ENCODE measurements at regions not wholly inside any gene's neighbourhood (a gene's known extent, or its start where the extent isn't known, plus 50 kb on each side); places are given as distances from the start of the nearest gene placed in this dataset.
"Not testable (repeated sequence)": the region's sequence is repeated elsewhere in the genome, so short reads cannot be mapped to it uniquely, and the experiment has no call there.

GRCh38 chr10:52368725-52369124, 54.6 kb downstream of the DKK1 start:
- Histone ChIP-seq H3K27ac (ENCODE audit: low read depth, low read length) (no peak overlapping the region), H3K4me3 (ENCODE audit: low read length) (no peak overlapping the region), H3K4me1 (ENCODE audit: insufficient read depth, low read length) (no peaks in the 10 kb centered on the region), H3K9ac (ENCODE audit: low read depth, low read length) (no peak overlapping the region), H3K36me3 (ENCODE audit: insufficient read depth, low read length) (no peaks in the 10 kb centered on the region), H3K9me3 (ENCODE audit: insufficient read depth, low read depth, low read length) (peaks cover 8% of the 10 kb centered on the region), H3K27me3 (ENCODE audit: insufficient read depth, low read length) (no peaks in the 10 kb centered on the region)
- WGBS = 89% methylated on average over 1 of the region's 1 CpG

GRCh38 chr10:52374207-52374606, 60.1 kb downstream of the DKK1 start:
- WGBS = 91% methylated on average over 2 of the region's 2 CpGs
- not testable (repeated sequence) for H3K4me3 ChIP-seq (ENCODE audit: low read length); H3K9me3 ChIP-seq (ENCODE audit: insufficient read depth, low read depth, low read length)

GRCh38 chr10:52376694-52377354, 62.7 kb downstream of the DKK1 start:
- H3K9me3 ChIP-seq (ENCODE audit: insufficient read depth, low read depth, low read length) = no peaks in the 10 kb centered on the region
- H3K4me3 ChIP-seq (ENCODE audit: low read length) = no peak overlapping the region
- H3K9ac ChIP-seq (ENCODE audit: low read depth, low read length) = no peak overlapping the region
- H3K36me3 ChIP-seq (ENCODE audit: insufficient read depth, low read length) = no peaks in the 10 kb centered on the region
- 64% methylated on average over 2 of the region's 2 CpGs for WGBS
- peaks cover 10% of the 10 kb centered on the region; the same call in 1 of the 2 replicates for H3K4me1 ChIP-seq (ENCODE audit: insufficient read depth, low read length)
- H3K27me3 ChIP-seq (ENCODE audit: insufficient read depth, low read length) = peaks cover 7% of the 10 kb centered on the region
- H3K27ac ChIP-seq (ENCODE audit: low read depth, low read length) = no peak overlapping the region

More at GRCh38 chr10:52374207-52374606, 60.1 kb downstream of the DKK1 start:
- H3K27ac ChIP-seq (ENCODE audit: low read depth, low read length); H3K27me3 ChIP-seq (ENCODE audit: insufficient read depth, low read length); H3K9ac ChIP-seq (ENCODE audit: low read depth, low read length); H3K4me1 ChIP-seq (ENCODE audit: insufficient read depth, low read length); H3K36me3 ChIP-seq (ENCODE audit: insufficient read depth, low read length): not testable (repeated sequence)

- no peak overlapping the region for H3K4me3 ChIP-seq (ENCODE audit: low read length)
- no peak overlapping the region for H3K9ac ChIP-seq (ENCODE audit: low read depth, low read length)
- WGBS = 41% methylated on average over 2 of the region's 3 CpGs
- H3K9me3 ChIP-seq (ENCODE audit: insufficient read depth, low read depth, low read length) = no peaks in the 10 kb centered on the region
- H3K4me1 ChIP-seq (ENCODE audit: insufficient read depth, low read length) = peaks cover 10% of the 10 kb centered on the region; the same call in 1 of the 2 replicates
- peaks cover 7% of the 10 kb centered on the region for H3K27me3 ChIP-seq (ENCODE audit: insufficient read depth, low read length)
- H3K36me3 ChIP-seq (ENCODE audit: insufficient read depth, low read length) = no peaks in the 10 kb centered on the region
- no peak overlapping the region for H3K27ac ChIP-seq (ENCODE audit: low read depth, low read length)
These were observed 64.0 kb downstream of the DKK1 start for GRCh38 chr10:52378124-52378523.

- Histone ChIP-seq H3K4me3 (ENCODE audit: low read length) (no peak overlapping the region), H3K27ac (ENCODE audit: low read depth, low read length) (no peak overlapping the region), H3K36me3 (ENCODE audit: insufficient read depth, low read length) (no peaks in the 10 kb centered on the region), H3K9ac (ENCODE audit: low read depth, low read length) (no peak overlapping the region), H3K27me3 (ENCODE audit: insufficient read depth, low read length) (peaks cover 7% of the 10 kb centered on the region), H3K9me3 (ENCODE audit: insufficient read depth, low read depth, low read length) (no peaks in the 10 kb centered on the region), H3K4me1 (ENCODE audit: insufficient read depth, low read length) (peaks cover 10% of the 10 kb centered on the region; the same call in 1 of the 2 replicates)
- WGBS = no CpG with 5 or more reads among the region's 3 CpGs
These were observed 65.2 kb downstream of the DKK1 start for GRCh38 chr10:52379287-52379686.

- 95% methylated on average over 1 of the region's 1 CpG for WGBS
- H3K4me3 ChIP-seq (ENCODE audit: low read length) = no peak overlapping the region
- H3K27me3 ChIP-seq (ENCODE audit: insufficient read depth, low read length) = peaks cover 7% of the 10 kb centered on the region
- H3K9ac ChIP-seq (ENCODE audit: low read depth, low read length) = no peak overlapping the region
- peaks cover under 1% of the 10 kb centered on the region; the same call in 1 of the 2 replicates for H3K4me1 ChIP-seq (ENCODE audit: insufficient read depth, low read length)
- H3K36me3 ChIP-seq (ENCODE audit: insufficient read depth, low read length) = no peaks in the 10 kb centered on the region
- no peak overlapping the region for H3K27ac ChIP-seq (ENCODE audit: low read depth, low read length)
- no peaks in the 10 kb centered on the region for H3K9me3 ChIP-seq (ENCODE audit: insufficient read depth, low read depth, low read length)
These were observed 69.0 kb downstream of the DKK1 start for GRCh38 chr10:52383088-52383487.

- Histone ChIP-seq H3K27ac (ENCODE audit: low read depth, low read length) (no peak overlapping the region), H3K27me3 (ENCODE audit: insufficient read depth, low read length) (no peaks in the 10 kb centered on the region), H3K4me1 (ENCODE audit: insufficient read depth, low read length) (no peaks in the 10 kb centered on the region), H3K9me3 (ENCODE audit: insufficient read depth, low read depth, low read length) (no peaks in the 10 kb centered on the region), H3K9ac (ENCODE audit: low read depth, low read length) (no peak overlapping the region), H3K4me3 (ENCODE audit: low read length) (no peak overlapping the region), H3K36me3 (ENCODE audit: insufficient read depth, low read length) (no peaks in the 10 kb centered on the region)
- WGBS = 44% methylated on average over 2 of the region's 2 CpGs
These were observed 73.7 kb downstream of the DKK1 start for GRCh38 chr10:52387744-52388143.

- H3K36me3 ChIP-seq (ENCODE audit: insufficient read depth, low read length) = no peaks in the 10 kb centered on the region
- WGBS = 93% methylated on average over 2 of the region's 2 CpGs
- H3K9ac ChIP-seq (ENCODE audit: low read depth, low read length) = no peak overlapping the region
- H3K4me1 ChIP-seq (ENCODE audit: insufficient read depth, low read length) = no peaks in the 10 kb centered on the region
- no peak overlapping the region for H3K4me3 ChIP-seq (ENCODE audit: low read length)
- H3K27me3 ChIP-seq (ENCODE audit: insufficient read depth, low read length) = no peaks in the 10 kb centered on the region
- no peaks in the 10 kb centered on the region for H3K9me3 ChIP-seq (ENCODE audit: insufficient read depth, low read depth, low read length)
- no peak overlapping the region for H3K27ac ChIP-seq (ENCODE audit: low read depth, low read length)
These were observed 76.3 kb downstream of the DKK1 start for GRCh38 chr10:52390388-52390787.

GRCh38 chr10:52391927-52392602, 78.0 kb downstream of the DKK1 start:
- no peaks in the 10 kb centered on the region for H3K9me3 ChIP-seq (ENCODE audit: insufficient read depth, low read depth, low read length)
- no peak overlapping the region for H3K9ac ChIP-seq (ENCODE audit: low read depth, low read length)
- H3K4me3 ChIP-seq (ENCODE audit: low read length) = no peak overlapping the region
- H3K4me1 ChIP-seq (ENCODE audit: insufficient read depth, low read length) = no peaks in the 10 kb centered on the region
- no peaks in the 10 kb centered on the region for H3K36me3 ChIP-seq (ENCODE audit: insufficient read depth, low read length)
- H3K27ac ChIP-seq (ENCODE audit: low read depth, low read length) = no peak overlapping the region
- 92% methylated on average over 7 of the region's 7 CpGs for WGBS
- H3K27me3 ChIP-seq (ENCODE audit: insufficient read depth, low read length) = no peaks in the 10 kb centered on the region

GRCh38 chr10:52394246-52394645, 80.2 kb downstream of the DKK1 start:
- WGBS = 93% methylated on average over 1 of the region's 1 CpG
- Histone ChIP-seq H3K36me3 (ENCODE audit: insufficient read depth, low read length) (no peaks in the 10 kb centered on the region), H3K27me3 (ENCODE audit: insufficient read depth, low read length) (no peaks in the 10 kb centered on the region), H3K4me3 (ENCODE audit: low read length) (no peak overlapping the region), H3K27ac (ENCODE audit: low read depth, low read length) (no peak overlapping the region), H3K9me3 (ENCODE audit: insufficient read depth, low read depth, low read length) (no peaks in the 10 kb centered on the region), H3K4me1 (ENCODE audit: insufficient read depth, low read length) (no peaks in the 10 kb centered on the region), H3K9ac (ENCODE audit: low read depth, low read length) (no peak overlapping the region)

- Histone ChIP-seq H3K4me3 (ENCODE audit: low read length) (no peak overlapping the region), H3K4me1 (ENCODE audit: insufficient read depth, low read length) (no peaks in the 10 kb centered on the region), H3K27me3 (ENCODE audit: insufficient read depth, low read length) (no peaks in the 10 kb centered on the region), H3K27ac (ENCODE audit: low read depth, low read length) (no peak overlapping the region), H3K9ac (ENCODE audit: low read depth, low read length) (no peak overlapping the region), H3K36me3 (ENCODE audit: insufficient read depth, low read length) (no peaks in the 10 kb centered on the region), H3K9me3 (ENCODE audit: insufficient read depth, low read depth, low read length) (no peaks in the 10 kb centered on the region)
- 80% methylated on average over 1 of the region's 1 CpG for WGBS
These were observed 86.5 kb downstream of the DKK1 start for GRCh38 chr10:52400562-52400961.

Measured in HUES64 (cell line).